Anterior cingulate cortex (tissue), 58 donors: ENCODE measurements at regions not wholly inside any gene's neighbourhood (a gene's known extent, or its start where the extent isn't known, plus 50 kb on each side); places are given as distances from the start of the nearest gene placed in this dataset.
"Not testable (repeated sequence)": the region's sequence is repeated elsewhere in the genome, so short reads cannot be mapped to it uniquely, and the experiment has no call there.

ENCODE experiments used
- DNase-seq, 58 donors: peaks; one replicate each; lab custom pipeline; 2025; lab: John Stamatoyannopoulos, UW

DNA sequence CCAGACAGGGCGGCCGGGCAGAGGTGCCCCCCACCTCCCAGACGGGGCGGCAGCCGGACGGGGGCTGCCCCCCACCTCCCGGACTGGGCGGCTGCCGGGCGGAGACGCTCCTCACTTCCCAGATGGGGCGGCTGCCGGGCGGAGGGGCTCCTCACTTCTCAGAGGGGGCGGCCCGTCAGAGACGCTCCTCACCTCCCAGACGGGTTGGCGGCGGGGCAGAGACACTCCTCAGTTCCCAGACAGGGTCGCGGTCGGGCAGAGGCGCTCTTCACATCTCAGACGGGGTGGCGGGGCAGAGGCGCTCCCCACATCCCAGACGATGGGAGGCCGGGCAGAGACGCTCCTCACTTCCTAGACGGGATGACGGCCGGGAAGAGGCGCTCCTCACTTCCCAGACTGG, 68.5 kb upstream of the GPC4 start:
- not testable (repeated sequence) for DNase-seq

DNA sequence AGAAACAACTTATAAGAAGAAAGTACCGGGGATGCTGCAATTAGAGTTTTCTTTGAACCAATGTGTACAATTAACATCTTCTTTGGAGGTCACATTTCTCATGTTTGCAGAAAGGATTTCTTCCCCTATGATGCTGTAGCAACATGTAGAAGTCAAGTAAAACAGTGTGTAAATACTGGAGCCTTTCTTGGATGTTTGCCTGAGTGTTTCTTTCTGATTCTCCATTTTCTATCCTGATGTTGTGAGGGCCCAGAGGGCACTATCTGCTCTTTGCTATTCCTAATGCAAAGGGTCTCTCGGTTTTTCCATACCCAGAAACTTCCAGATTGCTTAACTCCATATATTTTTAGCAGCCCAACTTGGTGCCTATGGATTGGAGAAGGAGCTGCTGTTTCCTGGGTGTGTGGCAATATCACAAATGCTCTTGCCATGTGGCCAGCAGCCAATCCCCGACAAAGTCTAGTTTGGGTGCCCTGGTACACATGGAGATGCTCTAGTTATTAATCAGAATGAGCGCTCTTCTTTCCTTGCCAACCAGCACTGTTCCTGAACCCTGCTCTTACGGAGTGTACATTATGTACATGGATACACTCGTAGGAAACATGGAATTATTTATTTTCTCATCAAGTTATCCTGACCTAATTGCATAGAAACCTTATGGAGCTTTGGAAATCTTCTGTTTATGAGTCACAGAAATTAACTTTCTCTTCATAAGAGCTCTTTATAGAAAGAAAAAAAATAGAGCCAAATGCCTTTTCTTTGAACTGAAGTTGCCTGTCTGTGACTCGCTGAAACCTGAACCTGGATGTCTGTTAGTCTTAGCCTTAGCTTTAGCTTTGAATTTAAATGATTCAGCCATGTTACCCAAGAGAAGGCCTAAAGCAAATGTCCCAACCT, 67.0 kb upstream of the GPC4 start:
- peak in 5 of 58 donors; percentile 0 to 2 (median 1) for DNase-seq

DNA sequence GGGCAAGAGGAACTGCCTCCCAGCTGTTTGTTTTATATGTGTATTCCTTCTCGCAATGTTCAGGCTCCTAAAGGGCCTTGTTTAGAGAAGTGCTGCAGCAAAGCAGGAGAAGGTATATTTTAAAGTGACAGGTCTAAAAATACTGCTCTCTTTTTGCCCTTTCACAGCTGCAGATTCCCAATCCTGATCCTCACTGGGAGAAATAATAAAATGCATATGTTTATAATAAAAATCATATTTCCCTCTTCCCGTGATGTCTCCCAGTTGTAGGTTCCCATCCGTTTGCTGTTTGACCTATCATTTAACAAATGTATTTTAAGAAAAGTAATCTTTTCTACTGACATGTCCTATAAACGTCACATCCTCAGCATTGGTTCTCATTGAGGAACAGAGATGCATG, 62.7 kb upstream of the GPC4 start:
- DNase-seq: no peak

DNA sequence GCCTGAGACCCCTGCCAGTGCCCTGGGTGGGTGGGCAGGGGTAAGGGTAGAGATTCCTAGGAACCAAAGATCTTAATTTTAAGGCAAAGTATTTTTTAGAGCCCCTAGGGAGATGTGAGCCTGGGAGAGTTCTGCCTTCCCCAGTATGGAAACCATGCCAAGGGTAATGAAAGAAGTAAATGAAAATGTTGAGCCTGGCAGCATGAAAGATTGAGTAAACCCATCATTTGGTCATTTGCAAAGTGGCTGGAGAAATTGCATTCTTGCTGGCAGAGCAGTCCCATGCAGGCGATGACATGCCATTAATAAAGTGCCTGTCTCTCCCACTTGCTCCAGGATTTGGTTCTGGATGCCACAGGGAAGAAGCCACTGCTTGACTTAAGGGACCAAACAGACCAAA, 60.7 kb upstream of the GPC4 start:
- DNase-seq: no peak

DNA sequence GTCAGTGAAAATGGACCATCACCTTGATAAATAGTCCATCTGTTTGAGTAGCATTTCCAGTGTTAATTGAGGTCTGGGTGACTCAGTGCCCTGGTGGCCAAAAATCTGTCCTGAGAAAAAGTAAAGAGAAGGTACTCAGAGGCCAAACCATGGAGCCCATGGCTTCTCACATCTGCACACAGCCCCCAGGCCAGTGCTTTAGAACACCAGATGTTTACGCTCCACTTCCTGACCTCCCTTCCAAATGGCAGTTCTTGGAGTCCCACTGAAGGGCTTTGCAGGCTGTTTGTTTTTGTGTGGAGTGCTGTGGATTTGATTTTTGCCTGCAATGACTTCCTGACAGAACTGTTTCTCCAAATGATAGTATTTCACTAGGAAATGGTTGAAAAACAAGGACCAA, 60.2 kb upstream of the GPC4 start:
- no peak for DNase-seq

DNA sequence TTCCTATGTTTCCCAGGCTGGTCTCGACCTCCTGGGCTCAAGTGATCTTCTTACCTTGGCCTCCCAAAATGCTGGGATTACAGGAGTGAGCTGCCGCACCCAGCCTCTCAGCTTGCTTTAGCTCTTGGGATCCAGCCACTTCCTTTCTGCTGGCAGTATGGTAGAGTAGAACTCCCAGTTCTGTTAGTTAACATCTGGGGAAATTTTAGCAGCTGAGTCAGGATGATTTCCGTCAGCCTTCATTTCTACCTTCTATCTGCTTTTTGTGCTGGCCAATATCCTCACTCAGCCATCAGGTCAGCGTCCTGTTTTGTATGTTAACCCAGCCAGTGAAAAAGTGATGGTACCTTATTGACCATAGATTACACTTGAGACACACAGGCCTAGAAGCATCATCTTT, 59.3 kb upstream of the GPC4 start:
- DNase-seq: no peak

DNA sequence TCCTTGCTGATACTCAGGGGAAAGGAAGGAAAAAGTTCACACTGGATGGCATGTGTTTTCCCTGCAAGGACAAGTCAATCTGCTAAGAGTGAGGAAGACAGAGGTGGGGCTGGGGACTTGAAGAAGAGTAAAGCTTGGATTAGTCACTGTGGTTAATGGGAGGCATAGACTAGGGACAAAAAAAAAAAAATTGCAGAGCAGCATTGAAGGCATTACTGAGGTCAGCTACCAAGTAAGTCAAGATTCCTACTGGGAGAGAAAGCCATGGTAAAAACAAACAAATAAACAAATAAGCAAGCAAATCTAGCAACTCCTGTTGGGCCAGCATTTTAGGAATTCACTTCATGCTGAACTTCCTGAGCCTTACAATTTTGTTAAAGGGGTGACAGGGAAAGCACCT, 58.2 kb upstream of the GPC4 start:
- no peak for DNase-seq

DNA sequence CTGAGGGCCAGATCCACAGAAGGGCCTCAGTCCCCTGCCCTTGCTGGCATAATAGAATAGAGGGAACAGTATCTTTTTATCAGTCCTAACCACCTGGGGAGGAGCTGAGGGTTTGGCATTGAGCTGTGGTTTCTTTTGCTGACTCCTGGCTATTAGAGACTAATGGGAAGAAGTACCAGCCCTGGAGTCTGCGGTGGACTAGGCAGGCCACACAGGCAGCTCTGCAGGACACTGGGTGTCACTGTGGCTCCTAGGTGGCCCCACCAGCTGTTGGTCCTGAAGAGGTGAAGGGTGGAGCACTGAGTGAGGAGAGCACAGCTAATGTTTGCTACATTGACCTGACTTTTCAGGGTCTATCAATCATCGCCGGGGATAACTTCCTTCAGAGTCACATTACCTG, 52.8 kb upstream of the GPC4 start:
- DNase-seq: no peak

DNA sequence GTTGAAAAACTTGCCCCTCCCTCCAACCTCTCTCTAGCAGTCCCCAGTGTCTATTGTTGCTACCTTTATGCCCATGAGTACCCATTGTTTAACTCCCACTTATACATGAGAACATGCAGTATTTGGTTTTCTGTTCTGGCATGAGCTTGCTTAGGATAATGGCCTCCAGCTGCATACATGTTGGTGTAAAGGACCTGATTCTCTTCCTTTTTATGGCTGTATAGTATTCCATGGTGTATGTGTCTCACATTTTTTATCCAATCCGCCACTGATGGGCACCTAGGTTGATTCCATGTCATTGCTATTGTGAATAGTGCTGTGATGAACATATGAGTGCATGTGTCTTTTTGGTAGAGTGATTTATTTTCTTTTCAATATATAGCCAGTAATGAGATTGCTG, 50.0 kb upstream of the GPC4 start:
- DNase-seq: no peak
